GM12872 (cell line): ENCODE measurements at regions not wholly inside any gene's neighbourhood (a gene's known extent, or its start where the extent isn't known, plus 50 kb on each side); places are given as distances from the start of the nearest gene placed in this dataset.

Experiments
- TF ChIP-seq, protein P1 (sequence below): IDR thresholded peaks from 3 replicates; pipeline ENCODE4 v1.5.1; 2011; ENCODE audit warnings: low read depth, mild to moderate bottlenecking, low read length, moderate library complexity; ENCODE audit not compliant: insufficient read depth

DNA sequence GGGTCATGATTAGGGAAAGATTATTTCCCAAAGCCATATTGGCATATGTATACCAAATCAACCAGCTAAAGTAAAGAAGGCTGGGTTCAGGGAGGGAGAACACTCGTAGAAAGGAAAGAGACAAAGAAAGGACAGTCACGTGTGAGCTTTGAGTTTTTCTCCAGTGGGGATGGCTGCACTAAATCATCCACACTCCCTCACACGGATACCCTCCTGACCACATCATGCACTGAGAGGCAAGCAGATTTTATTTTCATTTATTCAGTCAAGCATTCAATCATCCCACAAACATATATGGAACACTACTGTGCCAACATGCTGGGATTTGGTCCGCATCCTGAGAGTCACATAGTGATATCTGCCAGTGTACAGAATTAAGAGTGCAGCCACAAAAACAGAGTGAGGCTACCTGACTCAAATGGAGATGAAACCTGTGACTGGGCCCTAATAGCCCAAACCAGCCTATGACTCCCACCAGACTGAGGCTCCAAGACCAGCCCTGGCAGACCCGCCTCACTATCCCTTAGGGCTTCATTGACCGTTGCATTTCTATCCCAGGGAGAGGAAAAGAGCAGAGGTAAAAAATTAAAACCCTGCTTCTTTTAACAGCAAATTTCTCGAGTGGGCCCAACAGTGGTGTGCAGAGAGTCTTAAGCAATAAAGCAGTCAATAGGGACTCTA, 155.9 kb downstream of the BARHL2 start:
- TF ChIP-seq, protein P1, sequence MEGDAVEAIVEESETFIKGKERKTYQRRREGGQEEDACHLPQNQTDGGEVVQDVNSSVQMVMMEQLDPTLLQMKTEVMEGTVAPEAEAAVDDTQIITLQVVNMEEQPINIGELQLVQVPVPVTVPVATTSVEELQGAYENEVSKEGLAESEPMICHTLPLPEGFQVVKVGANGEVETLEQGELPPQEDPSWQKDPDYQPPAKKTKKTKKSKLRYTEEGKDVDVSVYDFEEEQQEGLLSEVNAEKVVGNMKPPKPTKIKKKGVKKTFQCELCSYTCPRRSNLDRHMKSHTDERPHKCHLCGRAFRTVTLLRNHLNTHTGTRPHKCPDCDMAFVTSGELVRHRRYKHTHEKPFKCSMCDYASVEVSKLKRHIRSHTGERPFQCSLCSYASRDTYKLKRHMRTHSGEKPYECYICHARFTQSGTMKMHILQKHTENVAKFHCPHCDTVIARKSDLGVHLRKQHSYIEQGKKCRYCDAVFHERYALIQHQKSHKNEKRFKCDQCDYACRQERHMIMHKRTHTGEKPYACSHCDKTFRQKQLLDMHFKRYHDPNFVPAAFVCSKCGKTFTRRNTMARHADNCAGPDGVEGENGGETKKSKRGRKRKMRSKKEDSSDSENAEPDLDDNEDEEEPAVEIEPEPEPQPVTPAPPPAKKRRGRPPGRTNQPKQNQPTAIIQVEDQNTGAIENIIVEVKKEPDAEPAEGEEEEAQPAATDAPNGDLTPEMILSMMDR: no peak

DNA sequence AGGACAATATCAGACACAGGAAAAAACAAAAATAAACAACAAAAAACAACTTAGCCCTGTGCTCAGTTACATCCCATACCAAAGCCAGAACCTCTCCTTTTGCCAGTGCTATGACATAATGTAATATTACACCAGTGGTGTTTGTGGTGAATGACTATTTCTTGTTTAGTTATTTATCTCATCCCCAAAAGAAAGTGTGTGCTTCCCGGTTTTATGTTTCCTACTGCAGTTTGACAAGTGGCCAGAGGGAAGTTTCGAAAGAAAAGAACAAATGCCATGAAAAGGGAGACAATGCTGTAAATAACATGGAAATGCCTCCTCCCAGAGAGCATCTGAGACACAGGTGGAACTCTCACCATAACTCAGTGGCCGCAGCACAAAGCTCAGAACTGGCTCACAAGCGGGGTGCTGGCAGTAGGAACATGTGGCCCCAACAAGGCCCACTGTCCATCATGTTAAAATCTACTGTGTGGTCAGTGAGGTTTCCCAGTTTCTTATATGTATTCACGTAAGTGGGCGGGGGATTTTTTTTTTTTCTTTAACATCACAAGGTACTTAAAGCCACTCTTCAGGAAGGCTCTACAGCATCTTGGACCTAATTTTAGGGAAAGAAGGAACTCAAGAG, 158.2 kb downstream of the BARHL2 start:
- TF ChIP-seq, protein P1: no peak

DNA sequence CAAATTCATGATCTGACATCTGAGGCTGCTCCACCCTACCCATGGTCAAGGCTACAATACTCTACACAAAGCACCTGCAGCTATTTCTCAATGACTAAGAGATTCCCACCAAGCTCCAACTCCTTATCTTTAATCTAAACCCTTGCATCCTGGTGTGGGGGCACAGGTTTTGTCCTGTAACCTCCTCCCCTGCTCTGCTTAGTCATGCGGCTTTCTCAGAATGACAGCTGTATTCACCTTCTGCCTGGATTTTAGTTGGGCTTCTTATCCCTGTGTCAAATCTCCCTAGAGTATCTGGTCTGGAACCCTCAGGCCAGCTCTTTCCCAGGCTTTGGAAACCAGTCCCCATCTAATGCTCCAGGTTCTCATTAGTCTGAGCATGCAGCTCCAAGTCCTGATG, 159.0 kb downstream of the BARHL2 start:
- TF ChIP-seq, protein P1: no peak

DNA sequence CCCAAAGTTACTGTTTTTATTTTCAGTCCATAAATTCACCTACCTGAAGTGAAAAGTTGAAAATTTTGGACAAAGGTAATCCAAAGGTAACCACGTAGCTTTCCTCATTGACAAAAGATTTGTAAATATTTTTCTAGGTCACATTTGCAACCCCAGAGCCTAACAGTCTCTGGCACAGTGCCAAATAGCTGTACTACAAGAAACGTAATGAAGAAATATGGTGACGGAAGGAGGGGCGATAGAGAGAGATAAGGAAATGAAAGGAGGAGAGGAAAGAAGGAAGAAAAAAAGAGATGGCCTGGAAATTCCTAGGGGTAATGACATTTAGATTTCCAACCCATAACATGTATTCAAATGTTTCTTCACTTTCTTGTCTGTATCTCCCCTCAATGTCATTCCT, 159.4 kb downstream of the BARHL2 start:
- TF ChIP-seq, protein P1: no peak

DNA sequence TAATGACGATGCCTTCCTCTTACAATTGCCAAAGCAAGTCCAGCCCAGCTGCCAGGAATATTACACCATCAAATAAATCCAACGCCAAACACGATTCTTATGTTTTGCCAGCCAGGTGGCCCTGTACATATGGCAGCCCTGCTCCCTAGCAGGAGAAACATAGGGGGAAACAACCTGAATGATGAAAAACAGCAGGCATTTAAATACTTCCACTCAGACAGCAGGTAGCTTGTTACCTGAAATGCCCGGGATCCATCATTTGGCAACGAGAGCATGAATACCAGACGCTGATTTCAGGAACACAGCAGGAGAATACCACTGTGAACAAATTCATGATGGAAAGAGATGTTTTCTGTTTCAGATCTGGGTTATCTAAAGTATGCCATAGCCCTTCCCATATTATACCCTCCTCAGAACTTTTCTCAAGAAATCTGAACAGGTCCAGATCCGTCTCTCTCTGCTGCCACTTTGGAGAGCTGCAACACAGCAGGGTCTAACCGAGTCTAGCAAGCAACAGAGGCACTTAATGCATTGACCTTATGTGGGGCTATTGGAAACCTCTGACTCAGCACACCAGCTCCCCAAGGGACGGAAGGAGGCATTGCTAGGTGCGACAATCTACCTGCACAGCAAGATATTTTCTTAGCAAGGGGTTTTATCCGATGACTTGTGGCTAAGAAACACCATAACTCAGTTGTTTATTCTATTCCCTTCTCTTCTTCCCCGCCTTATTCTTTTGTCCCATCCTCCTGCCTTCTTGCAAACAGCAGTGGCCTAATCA, 166.3 kb downstream of the BARHL2 start:
- TF ChIP-seq, protein P1: peak; percentile 25; the same call in 2 of the 3 replicates

DNA sequence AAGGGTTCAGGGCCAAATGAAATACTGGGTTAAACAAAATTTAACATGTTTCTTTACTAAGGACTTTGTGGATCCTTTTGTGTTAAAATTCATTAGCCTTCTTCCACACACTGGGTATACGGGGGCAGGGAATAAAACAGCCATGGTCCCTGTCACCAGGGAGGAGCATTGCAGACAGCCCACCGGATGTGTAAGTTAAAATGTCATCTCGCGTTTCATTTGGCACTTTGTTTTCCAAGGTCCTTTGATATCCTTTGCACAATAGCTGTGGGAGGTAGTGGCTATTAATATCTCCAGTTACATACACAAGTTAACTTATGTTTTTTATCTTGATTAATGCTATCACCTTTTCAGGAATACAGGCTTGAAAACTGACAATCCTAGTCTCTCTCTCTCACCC, 172.7 kb downstream of the BARHL2 start:
- TF ChIP-seq, protein P1: no peak

DNA sequence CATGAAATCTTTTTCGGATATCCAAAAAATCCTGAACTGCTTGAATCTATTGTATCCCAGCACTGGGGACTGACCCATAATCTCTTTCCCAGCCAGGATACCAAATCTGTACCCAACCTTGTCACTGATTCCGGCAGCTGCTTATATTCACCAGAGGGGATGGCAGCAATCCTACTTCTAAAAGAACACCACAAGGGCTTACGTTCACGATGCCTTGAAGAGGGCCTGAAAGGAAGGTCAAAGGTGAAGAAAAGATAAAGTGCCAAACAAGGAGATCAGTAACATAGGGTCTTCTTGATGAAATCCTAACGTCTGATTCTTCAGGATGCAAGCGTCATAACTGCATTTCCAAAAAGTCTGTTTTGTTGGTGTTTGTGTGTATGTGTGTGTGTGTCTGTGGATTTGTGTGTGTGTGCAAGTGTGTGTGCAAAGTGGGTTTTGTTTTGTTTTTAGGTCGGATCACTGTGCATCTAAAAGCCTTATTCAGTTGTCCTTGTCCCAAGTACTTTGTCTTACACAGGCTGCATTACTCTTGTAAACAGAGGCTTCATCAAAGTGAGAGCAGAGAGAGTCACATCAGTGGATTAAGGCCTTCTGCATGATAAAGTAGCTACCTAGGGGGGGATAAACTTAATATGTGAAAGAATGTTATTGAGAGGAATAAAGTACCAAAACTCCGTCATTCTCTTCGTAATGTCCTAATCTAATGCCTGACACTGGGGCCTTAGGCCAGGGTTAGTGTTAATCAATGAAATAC, 179.3 kb downstream of the BARHL2 start:
- TF ChIP-seq, protein P1: no peak
